Upper lobe of left lung (tissue), 6 donors: ENCODE measurements at regions not wholly inside any gene's neighbourhood (a gene's known extent, or its start where the extent isn't known, plus 50 kb on each side); places are given as distances from the start of the nearest gene placed in this dataset.

Source experiments
- ATAC-seq, 2 donors: fragments of 200-7000 bp; cut with Tn5 transposase; one replicate each; pipeline ENCODE4 v1.9.1; 2022; ENCODE audit warnings: mild to moderate bottlenecking in 2 of 2, moderate library complexity in 2 of 2; ENCODE audit not compliant: low FRiP score in 2 of 2
- DNase-seq, 2 donors: peaks; one replicate each; pipeline ENCODE4 v3.0.0-alpha.2; 2019 to 2020
- H3K27ac ChIP-seq, 4 donors: fragments of 200-600 bp; sonication (generic); one replicate each; pipeline ENCODE4 v1.5.1; 2016 to 2019
- H3K27me3 ChIP-seq, 4 donors: fragments of 200-600 bp; sonication (generic); one replicate each; pipeline ENCODE4 v1.5.1; 2017 to 2019
- H3K36me3 ChIP-seq, 4 donors: fragments of 200-600 bp; sonication (generic); one replicate each; pipeline ENCODE4 v1.5.1; 2016 to 2019
- H3K4me1 ChIP-seq, 4 donors: fragments of 200-600 bp; sonication (generic); one replicate each; pipeline ENCODE4 v1.5.1; 2018 to 2019
- H3K4me3 ChIP-seq, 4 donors: fragments of 200-600 bp; sonication (generic); one replicate each; pipeline ENCODE4 v1.5.1; 2017 to 2019; ENCODE audit warnings: mild to moderate bottlenecking in 2 of 4, moderate library complexity in 1 of 4
- H3K9me3 ChIP-seq, 4 donors: fragments of 200-600 bp; sonication (generic); one replicate each; pipeline ENCODE4 v1.5.1; 2018 to 2019
- CTCF ChIP-seq, 6 experiments: fragments of 450-650 bp in 4 of 6; fragments of 200-600 bp in 2 of 6; sonication (generic) in 2 of 6; IDR thresholded peaks; one replicate each; pipeline ENCODE4 v1.5.1; 2016 to 2019; ENCODE audit warnings: antibody characterized with exemption in 6 of 6
- EP300 ChIP-seq, 4 donors: sonication (generic); formaldehyde crosslinking; IDR thresholded peaks; one replicate each; pipeline ENCODE4 v1.5.1; 2017; ENCODE audit warnings: antibody characterized with exemption in 4 of 4, control low read depth in 2 of 4
- POLR2A ChIP-seq, 4 donors: fragments of 450-650 bp; IDR thresholded peaks; one replicate each; pipeline ENCODE4 v1.5.1; 2016 to 2017; ENCODE audit warnings: antibody characterized with exemption in 4 of 4, mild to moderate bottlenecking in 2 of 4
- POLR2AphosphoS5 ChIP-seq, 2 donors: sonication (generic); formaldehyde crosslinking; IDR thresholded peaks; one replicate each; pipeline ENCODE4 v1.5.1; 2017; ENCODE audit warnings: antibody characterized with exemption in 2 of 2
- WGBS, 2 donors: methylation state at CpG; one replicate each; pipeline ENCODE4 v1.1.5; 2017 to 2018; 5-methylcytosine and 5-hydroxymethylcytosine counted together
- donor health status: DM: no; HTN: no; CAD: no; lungs with moderate emphysema.
- donor health status: DM: no; HTN: yes; CAD: no; lungs with severe emphysema.

- no peak for DNase-seq
- H3K4me1 ChIP-seq = no peaks in the 10 kb centered on the region
- H3K4me3 ChIP-seq = no peak overlapping the region
- no peak overlapping the region for H3K27ac ChIP-seq
- H3K36me3 ChIP-seq = no peaks in the 10 kb centered on the region
- no peaks in the 10 kb centered on the region for H3K27me3 ChIP-seq
- WGBS, 2 donors = 57 to 67% methylated on average over 2 of the region's 2 CpGs
- ATAC-seq = no peak
- peaks cover 0 to 4% (median 0%) of the 10 kb centered on the region in 4 donors for H3K9me3 ChIP-seq
- no peak for TF ChIP-seq POLR2AphosphoS5 (IDR thresholded peaks at IDR 0.05)
- TF ChIP-seq POLR2A (IDR thresholded peaks at IDR 0.05) = no peak
- TF ChIP-seq CTCF (IDR thresholded peaks at IDR 0.05) = no peak
- TF ChIP-seq EP300 (IDR thresholded peaks at IDR 0.05) = no peak
These were observed 87.1 kb upstream of the OPCML start for GRCh38 chr11:133619397-133619796.

- Histone ChIP-seq H3K9me3 (peaks cover 0 to 4% (median 0%) of the 10 kb centered on the region in 4 donors), H3K27ac (no peak overlapping the region), H3K27me3 (no peaks in the 10 kb centered on the region), H3K36me3 (no peaks in the 10 kb centered on the region), H3K4me1 (no peaks in the 10 kb centered on the region), H3K4me3 (no peak overlapping the region)
- WGBS, 2 donors = 86 to 89% methylated on average over 9 of the region's 9 CpGs
- no peak for ATAC-seq
- TF ChIP-seq POLR2A (IDR thresholded peaks at IDR 0.05) (no peak), POLR2AphosphoS5 (IDR thresholded peaks at IDR 0.05) (no peak), EP300 (IDR thresholded peaks at IDR 0.05) (no peak), CTCF (IDR thresholded peaks at IDR 0.05) (no peak)
- no peak for DNase-seq
These were observed 86.2 kb upstream of the OPCML start for GRCh38 chr11:133618544-133618943.

GRCh38 chr11:133608496-133608895 is 76.2 kb upstream of the OPCML start:
- no peaks in the 10 kb centered on the region for H3K27me3 ChIP-seq
- ATAC-seq = no peak
- DNase-seq = no peak
- 48 to 71% methylated on average over 2 of the region's 2 CpGs for WGBS, 2 donors
- H3K27ac ChIP-seq = no peak overlapping the region
- no peak for TF ChIP-seq CTCF (IDR thresholded peaks at IDR 0.05)
- TF ChIP-seq EP300 (IDR thresholded peaks at IDR 0.05) = no peak
- TF ChIP-seq POLR2A (IDR thresholded peaks at IDR 0.05) = no peak
- TF ChIP-seq POLR2AphosphoS5 (IDR thresholded peaks at IDR 0.05) = no peak
- no peaks in the 10 kb centered on the region for H3K4me1 ChIP-seq
- peaks cover 0 to 16% (median 4%) of the 10 kb centered on the region in 4 donors for H3K9me3 ChIP-seq
- H3K4me3 ChIP-seq = no peak overlapping the region
- no peaks in the 10 kb centered on the region for H3K36me3 ChIP-seq

GRCh38 chr11:133606124-133606523 is 73.8 kb upstream of the OPCML start:
- Histone ChIP-seq H3K4me3 (no peak overlapping the region), H3K9me3 (peaks cover 0 to 16% (median 4%) of the 10 kb centered on the region in 4 donors), H3K27ac (no peak overlapping the region), H3K27me3 (no peaks in the 10 kb centered on the region), H3K36me3 (no peaks in the 10 kb centered on the region), H3K4me1 (no peaks in the 10 kb centered on the region)
- DNase-seq = no peak
- TF ChIP-seq POLR2A (IDR thresholded peaks at IDR 0.05) (no peak), POLR2AphosphoS5 (IDR thresholded peaks at IDR 0.05) (no peak), EP300 (IDR thresholded peaks at IDR 0.05) (no peak), CTCF (IDR thresholded peaks at IDR 0.05) (no peak)
- WGBS, 2 donors = 78 to 79% methylated on average over 3 of the region's 3 CpGs
- no peak for ATAC-seq

- WGBS, 2 donors = 25 to 48% methylated on average over 2 of the region's 2 CpGs
- no peak for ATAC-seq
- Histone ChIP-seq H3K27ac (no peak overlapping the region), H3K27me3 (no peaks in the 10 kb centered on the region), H3K4me1 (no peaks in the 10 kb centered on the region), H3K9me3 (peaks cover 0 to 12% (median 3%) of the 10 kb centered on the region in 4 donors), H3K36me3 (no peaks in the 10 kb centered on the region), H3K4me3 (no peak overlapping the region)
- TF ChIP-seq POLR2AphosphoS5 (IDR thresholded peaks at IDR 0.05) = no peak
- no peak for TF ChIP-seq EP300 (IDR thresholded peaks at IDR 0.05)
- no peak for TF ChIP-seq CTCF (IDR thresholded peaks at IDR 0.05)
- DNase-seq = no peak
These were observed 73.2 kb upstream of the OPCML start for GRCh38 chr11:133605482-133605881.
